HEK293 (cell line): ENCODE measurements at regions not wholly inside any gene's neighbourhood (a gene's known extent, or its start where the extent isn't known, plus 50 kb on each side); places are given as distances from the start of the nearest gene placed in this dataset.

Experiments
- GLI4 ChIP-seq: fragments of 450-650 bp; formaldehyde crosslinking; IDR thresholded peaks from 2 replicates; pipeline ENCODE4 v1.5.1; 2016; ENCODE audit warnings: missing biosample characterization, missing genetic modification characterization
- PRDM1 ChIP-seq: fragments of 450-650 bp; formaldehyde crosslinking; IDR thresholded peaks from 2 replicates; pipeline ENCODE4; 2016; ENCODE audit warnings: missing biosample characterization, missing genetic modification characterization
- ZBTB7A ChIP-seq: fragments of 450-650 bp; formaldehyde crosslinking; IDR thresholded peaks from 2 replicates; pipeline ENCODE4 v1.5.1; 2016; ENCODE audit warnings: low read depth, missing biosample characterization, missing genetic modification characterization
- ZNF335 ChIP-seq: fragments of 450-650 bp; formaldehyde crosslinking; conservative IDR thresholded peaks from 2 replicates; pipeline ENCODE4 v1.5.1; 2016; ENCODE audit warnings: missing biosample characterization, missing genetic modification characterization
- ZNF701 ChIP-seq: fragments of 450-650 bp; formaldehyde crosslinking; IDR thresholded peaks from 2 replicates; pipeline ENCODE4 v1.5.1; 2016; ENCODE audit warnings: missing biosample characterization, missing genetic modification characterization
- ZNF791 ChIP-seq: fragments of 450-650 bp; formaldehyde crosslinking; IDR thresholded peaks from 2 replicates; pipeline ENCODE4 v1.5.1; 2016; ENCODE audit warnings: missing biosample characterization, missing genetic modification characterization
- TF ChIP-seq, protein P1 (sequence below): fragments of 450-650 bp; formaldehyde crosslinking; IDR thresholded peaks from 2 replicates; pipeline ENCODE4 v1.5.1; 2016; ENCODE audit warnings: missing biosample characterization, missing genetic modification characterization
- TF ChIP-seq, protein P2 (sequence below): fragments of 450-650 bp; formaldehyde crosslinking; IDR thresholded peaks from 2 replicates; pipeline ENCODE4 v1.5.1; 2016; ENCODE audit warnings: missing biosample characterization, missing genetic modification characterization

DNA sequence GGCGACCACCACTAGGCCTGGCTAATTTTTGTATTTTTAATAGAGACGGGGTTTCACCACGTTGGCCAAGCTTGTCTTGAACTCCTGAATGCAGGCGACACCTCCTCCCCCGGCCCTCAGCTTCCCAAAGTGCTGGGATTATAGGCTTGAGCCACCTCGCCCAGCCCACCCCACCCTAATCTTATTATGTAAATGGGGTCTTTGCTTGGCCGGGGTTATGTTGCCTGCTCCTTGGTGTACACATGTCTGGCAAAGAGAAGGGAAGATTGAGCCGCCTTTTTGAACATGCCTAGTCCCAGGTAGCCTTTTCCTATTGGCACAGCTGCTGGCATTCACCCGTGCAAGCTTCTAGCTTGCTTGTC, 106.8 kb downstream of the KCTD15 start:
- TF ChIP-seq ZNF791 (no peak), ZNF335 (tag by site-specific recombination) (no peak), ZBTB7A (tag by site-specific recombination) (no peak), ZNF701 (tag by site-specific recombination) (no peak), PRDM1 (no peak), GLI4 (tag by site-specific recombination) (no peak)
- TF ChIP-seq, protein P1, sequence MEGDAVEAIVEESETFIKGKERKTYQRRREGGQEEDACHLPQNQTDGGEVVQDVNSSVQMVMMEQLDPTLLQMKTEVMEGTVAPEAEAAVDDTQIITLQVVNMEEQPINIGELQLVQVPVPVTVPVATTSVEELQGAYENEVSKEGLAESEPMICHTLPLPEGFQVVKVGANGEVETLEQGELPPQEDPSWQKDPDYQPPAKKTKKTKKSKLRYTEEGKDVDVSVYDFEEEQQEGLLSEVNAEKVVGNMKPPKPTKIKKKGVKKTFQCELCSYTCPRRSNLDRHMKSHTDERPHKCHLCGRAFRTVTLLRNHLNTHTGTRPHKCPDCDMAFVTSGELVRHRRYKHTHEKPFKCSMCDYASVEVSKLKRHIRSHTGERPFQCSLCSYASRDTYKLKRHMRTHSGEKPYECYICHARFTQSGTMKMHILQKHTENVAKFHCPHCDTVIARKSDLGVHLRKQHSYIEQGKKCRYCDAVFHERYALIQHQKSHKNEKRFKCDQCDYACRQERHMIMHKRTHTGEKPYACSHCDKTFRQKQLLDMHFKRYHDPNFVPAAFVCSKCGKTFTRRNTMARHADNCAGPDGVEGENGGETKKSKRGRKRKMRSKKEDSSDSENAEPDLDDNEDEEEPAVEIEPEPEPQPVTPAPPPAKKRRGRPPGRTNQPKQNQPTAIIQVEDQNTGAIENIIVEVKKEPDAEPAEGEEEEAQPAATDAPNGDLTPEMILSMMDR = no peak
- TF ChIP-seq, protein P2, sequence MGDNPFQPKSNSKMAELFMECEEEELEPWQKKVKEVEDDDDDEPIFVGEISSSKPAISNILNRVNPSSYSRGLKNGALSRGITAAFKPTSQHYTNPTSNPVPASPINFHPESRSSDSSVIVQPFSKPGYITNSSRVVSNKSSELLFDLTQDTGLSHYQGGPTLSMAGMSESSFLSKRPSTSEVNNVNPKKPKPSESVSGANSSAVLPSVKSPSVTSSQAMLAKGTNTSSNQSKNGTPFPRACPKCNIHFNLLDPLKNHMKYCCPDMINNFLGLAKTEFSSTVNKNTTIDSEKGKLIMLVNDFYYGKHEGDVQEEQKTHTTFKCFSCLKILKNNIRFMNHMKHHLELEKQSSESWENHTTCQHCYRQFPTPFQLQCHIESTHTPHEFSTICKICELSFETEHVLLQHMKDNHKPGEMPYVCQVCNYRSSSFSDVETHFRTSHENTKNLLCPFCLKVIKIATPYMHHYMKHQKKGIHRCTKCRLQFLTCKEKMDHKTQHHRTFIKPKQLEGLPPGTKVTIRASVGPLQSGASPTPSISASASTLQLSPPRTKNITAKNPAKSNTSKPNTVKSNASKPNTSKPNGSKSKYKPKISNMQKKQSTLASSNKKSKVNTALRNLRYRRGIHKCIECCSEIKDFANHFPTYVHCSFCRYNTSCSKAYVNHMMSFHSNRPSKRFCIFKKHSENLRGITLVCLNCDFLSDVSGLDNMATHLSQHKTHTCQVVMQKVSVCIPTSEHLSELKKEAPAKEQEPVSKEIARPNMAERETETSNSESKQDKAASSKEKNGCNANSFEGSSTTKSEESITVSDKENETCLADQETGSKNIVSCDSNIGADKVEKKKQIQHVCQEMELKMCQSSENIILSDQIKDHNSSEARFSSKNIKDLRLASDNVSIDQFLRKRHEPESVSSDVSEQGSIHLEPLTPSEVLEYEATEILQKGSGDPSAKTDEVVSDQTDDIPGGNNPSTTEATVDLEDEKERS (tag by site-specific recombination) = no peak
